ENCODE measurements at regions not wholly inside any gene's neighbourhood (a gene's known extent, or its start where the extent isn't known, plus 50 kb on each side); places are given as distances from the start of the nearest gene placed in this dataset.

- DNase-seq, result no peak
Observed at GRCh38 chr3:64988188-64988587, 300.4 kb upstream of the ADAMTS9 start.

- no peak for DNase-seq
Observed at GRCh38 chr3:64987726-64988125, 299.9 kb upstream of the ADAMTS9 start.

DNA sequence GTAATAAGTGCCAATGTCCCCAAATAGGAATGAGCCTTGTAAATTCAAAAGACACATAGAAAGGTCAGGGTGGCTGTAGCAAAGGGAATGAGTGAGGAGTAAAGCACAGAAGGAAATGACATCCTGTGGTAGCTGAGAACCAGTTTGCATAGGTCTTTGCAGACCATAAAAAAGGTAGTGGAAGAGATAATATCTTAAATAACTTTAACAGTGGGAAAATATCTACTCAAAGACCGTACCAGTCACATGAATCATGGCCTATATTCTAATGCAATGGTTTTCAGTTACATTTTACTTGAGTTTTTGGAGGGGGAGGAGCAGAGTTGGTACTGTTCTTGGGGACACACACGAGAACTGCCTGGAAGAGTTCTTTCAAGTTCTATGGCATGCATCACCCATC, 297.3 kb upstream of the ADAMTS9 start:
- no peak for DNase-seq

DNA sequence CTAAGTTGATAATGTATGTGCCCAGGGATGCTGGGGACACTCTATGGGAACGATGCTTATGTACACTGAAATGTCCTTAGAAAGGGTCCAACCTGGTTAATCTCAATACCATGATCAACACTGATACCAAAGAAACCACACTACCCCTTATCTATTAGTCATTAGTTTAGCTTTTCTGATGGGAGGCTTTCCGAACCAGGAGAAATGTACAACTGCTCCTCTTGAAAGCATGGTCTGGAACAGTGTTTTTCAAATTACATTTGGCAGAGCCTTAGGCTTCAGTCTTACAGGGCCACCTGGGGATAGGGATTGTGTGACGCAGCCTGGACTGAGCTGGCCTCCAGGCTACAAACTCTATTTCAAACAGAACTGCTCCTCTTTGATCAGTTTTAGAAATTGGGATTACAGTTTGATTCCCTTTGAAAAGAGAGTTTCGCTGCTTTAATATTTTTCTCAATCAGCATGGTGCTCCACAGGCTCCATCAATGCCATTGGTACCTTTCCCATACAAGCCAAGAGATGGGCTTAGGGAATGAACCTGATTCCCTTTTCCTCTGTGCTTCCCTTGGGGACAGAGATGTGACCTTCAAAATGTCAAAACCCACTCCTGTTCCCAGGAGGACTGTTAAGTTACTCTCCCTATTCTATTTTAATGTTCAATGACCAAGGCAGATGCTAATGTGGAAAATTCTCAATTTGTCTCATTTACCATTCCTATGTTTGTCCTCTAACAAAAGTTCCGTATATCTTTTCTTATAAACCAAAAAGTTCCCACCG, 296.0 kb upstream of the ADAMTS9 start:
- no peak for DNase-seq

GRCh38 chr3:64977308-64978100, 289.7 kb upstream of the ADAMTS9 start:
- DNase-seq, result no peak

DNA sequence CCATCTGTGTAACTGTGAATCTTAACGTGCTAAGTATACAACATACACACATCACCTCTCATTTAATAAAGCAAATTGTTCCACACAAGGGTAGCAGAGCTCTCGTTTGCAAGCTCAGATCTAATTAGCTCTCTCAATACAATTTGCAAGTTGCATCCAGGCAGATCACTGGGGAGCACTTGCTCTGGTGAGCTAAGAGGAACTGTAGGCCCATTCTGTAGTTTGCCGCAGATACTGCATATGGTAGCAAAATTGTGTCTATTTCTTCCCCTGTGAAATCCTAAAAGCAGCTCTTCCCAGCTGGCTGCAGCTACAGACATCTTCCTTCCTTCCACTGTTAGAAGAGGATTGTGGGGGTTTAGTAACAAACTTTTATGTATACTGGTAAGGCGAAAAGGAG, 288.7 kb upstream of the ADAMTS9 start:
- no peak for DNase-seq

DNA sequence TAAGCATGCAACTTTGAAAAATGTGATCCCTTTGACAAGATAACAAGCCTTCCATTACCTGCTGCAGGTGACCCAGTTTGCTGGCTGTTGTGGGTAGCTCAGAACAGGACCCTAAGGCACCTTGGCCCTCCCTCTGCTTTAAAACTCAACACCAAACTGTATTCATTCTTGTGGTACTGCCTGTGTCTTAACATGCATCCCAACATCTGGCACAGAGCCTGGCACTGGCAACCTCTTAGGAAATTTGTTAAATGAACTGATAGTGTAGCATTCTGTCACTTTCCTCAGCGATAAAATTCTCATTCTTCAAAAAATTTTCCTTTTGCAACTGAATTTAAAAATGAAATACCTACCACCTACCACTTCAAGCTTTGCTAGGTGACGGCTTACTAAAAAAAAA, 287.3 kb upstream of the ADAMTS9 start:
- no peak for DNase-seq

GRCh38 chr3:64974401-64974800, 286.6 kb upstream of the ADAMTS9 start:
- no peak for DNase-seq

DNA sequence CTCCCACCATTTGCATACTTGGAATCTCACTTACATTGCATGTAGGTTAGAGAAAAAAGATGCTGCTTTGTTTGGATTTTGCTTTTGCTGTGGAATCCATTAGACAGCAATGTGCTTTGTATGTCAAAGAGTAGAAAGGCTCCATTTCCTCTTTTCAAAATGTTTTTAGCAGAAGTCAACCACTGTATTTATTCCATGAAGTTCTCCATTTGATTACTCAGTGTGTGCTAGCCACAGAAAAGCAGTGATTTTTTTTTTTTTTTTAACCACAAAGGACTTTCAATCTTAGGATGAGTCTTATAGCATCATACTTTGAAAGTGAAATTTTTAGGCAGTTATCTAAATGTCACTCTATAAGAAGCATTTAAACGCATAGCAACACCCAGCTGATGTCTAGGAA, 285.0 kb upstream of the ADAMTS9 start:
- no peak for DNase-seq

DNA sequence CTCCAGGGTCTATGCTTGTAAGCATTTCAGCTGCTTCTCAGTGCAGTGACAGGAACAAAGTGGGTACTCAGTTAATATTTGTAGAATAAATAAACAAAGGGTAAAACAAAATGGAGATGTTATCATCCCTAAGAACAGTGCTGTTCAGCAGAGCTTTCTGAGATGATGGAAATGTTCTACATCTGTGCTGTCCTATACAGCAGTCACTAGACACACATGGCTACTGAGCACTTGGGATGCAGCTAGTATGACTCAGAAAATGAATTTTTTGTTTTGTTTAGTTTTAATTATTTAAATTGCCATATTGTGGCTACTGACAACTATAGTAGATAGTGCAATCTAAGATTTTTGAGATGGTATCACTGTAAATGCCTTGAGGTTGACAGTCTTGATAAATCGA, 283.8 kb upstream of the ADAMTS9 start:
- DNase-seq, result no peak

DNA sequence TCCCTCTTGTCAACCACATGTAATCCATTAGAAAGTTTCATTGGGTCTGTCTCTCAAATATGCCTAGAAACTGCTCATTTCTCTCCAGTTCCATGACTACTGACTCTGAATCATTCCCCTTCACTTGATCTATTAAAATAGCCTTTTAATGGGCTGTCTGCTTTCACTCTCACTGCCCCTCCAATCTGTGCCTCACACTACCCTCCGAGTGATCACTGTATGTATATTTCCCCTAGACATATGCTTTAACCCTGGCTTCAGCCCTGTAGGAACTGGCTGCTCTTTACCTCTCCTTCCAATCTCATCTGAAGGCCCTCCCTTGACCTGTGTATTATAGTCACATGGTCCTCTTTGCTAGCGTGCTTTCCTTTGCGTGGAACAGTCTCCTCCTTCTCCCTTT, 282.8 kb upstream of the ADAMTS9 start:
- no peak for DNase-seq

DNA sequence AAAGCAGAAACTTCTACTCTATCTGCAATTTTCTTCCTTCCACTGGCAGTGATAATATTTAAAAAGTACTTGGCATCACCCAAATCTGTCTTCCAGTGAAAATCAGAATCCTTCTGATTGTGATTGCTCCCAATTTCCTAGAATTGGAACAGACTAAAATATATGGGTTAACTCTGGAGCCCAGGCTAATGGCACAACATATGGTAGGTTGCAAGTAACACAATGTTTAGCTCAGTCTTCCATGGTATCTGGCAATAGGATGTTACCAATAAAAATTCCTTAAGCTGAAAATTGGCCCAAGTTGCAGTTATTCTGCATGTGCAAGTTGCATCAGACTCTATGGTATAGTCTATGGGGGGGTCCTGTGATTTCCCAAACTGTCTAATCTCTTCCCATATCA, 273.5 kb upstream of the ADAMTS9 start:
- DNase-seq, result no peak

- no peak for DNase-seq
Observed at GRCh38 chr3:64958199-64958843, 270.5 kb upstream of the ADAMTS9 start.

DNA sequence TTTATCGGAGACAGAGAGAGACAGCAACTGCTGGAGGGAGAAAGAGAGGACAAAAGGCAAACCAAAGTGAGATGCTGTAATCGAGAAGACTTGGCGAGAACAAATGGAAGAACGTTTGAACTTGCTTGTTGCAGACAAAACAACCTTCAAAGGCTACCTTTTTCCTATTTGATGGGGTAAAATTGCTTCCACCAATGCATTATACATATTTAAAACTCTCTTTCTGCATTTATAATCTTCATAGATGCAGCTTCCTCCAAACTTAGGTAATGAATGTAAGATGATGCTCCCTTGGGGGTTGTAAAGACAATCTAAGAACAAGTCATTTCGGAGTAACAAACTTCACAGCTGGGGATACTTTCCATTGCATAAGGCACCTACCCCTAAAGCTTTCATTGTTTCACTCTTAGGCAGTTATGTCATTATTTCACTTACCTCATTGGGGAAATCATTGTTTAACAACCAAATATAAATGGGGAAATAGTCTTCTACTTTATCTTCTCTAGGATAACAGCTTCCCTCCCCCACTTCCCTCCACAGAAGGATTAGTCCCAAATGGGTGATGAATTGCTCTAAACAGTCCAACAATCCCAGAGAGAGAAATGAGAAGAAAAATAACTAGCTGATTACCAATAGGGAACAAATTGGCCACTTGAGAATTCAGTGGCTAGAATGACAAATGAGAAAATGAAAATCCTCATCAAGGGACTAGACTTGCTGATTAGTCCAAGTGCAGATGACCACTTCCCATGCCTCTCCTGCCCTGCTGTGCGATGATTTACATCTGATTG, 269.8 kb upstream of the ADAMTS9 start:
- no peak for DNase-seq

- DNase-seq, result no peak
Observed at GRCh38 chr3:64956711-64957325, 269.0 kb upstream of the ADAMTS9 start.

GRCh38 chr3:64954995-64955636, 267.3 kb upstream of the ADAMTS9 start:
- no peak for DNase-seq

DNA sequence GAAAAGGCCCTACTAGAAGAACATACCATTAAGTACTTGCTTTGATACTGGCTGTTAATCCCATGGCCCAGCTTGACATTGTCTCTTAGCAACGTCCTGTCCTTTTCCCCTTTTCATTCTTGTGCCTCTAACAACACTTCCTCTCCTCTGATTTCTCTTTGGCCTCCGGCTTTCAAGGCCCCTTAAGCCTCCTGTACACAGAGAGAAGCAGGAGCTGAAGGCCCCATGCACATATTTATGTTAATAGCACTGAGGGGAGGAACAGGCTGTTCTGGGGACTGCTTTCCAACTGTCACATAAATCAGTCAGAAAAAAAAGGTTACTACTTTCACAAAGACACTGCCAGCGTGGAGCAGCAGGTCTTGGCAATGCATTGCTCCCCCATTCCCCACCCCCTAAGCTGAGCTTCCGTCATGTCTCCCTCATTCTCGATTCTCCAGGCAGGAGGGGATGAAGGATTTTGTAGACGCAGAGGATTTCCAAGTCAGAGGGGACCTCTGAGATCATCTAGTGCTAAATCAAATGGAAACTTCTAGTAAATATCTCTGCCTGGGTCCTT, 257.4 kb upstream of the ADAMTS9 start:
- DNase-seq, result no peak

DNA sequence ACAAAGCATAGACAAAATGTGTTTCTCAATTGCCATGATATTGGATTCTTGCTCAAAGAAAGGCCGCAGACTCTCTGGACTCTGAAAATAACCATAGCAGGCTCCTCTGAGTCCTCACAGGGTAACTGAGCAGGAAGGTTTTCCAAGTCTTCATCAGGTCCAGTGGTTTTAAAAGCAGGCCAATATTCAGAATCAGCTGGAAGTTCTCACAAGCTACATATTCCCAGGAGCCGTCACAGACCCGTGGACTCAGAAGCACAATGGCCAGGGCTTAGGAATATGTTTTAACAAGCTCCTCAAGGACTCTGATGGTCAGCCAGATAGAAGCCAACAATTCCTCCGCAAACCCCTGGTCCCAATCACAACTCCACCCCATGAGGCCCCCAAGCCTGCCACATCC, 256.1 kb upstream of the ADAMTS9 start:
- DNase-seq, result no peak

DNA sequence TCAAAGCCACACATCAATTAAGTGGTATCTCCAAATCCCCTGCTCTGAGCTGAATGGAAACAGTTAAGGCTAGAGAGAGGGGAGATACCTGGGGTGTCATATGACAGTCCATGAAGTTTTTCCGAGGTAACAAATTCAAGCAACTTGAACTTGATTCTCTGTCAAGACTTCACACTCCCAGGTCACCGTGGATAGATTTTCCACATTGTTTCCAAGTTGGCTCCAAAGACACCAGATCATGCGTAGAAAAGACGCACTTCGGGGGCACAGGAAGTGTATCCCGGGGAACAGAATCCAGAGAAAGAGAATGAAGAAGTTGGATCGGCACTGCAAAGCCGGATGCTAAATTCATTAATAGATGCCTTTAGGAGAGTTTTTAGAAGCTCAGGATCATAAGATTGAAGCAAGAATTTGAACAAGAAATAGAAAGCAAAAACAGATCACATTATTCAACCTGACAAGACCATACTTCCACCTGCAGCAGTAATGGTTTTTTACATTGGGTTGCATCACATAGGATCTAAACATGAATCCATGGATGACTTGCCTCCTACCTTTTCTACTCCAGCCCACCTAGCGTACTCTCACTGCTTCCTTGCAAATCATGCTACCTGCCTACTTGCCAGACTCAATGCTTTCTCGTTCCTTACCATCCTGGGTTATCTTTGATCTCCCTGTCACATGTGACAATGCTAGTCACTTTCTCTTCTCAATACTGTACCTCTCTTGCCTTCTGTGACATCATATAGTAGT, 253.0 kb upstream of the ADAMTS9 start:
- no peak for DNase-seq

GRCh38 chr3:64939747-64940450, 252.1 kb upstream of the ADAMTS9 start:
- DNase-seq, result no peak

All from NCI-H2081 treated with DMSO at 0.1 percent for 48 hours (cell line).